ENCODE measurements at regions not wholly inside any gene's neighbourhood (a gene's known extent, or its start where the extent isn't known, plus 50 kb on each side); places are given as distances from the start of the nearest gene placed in this dataset.

DNA sequence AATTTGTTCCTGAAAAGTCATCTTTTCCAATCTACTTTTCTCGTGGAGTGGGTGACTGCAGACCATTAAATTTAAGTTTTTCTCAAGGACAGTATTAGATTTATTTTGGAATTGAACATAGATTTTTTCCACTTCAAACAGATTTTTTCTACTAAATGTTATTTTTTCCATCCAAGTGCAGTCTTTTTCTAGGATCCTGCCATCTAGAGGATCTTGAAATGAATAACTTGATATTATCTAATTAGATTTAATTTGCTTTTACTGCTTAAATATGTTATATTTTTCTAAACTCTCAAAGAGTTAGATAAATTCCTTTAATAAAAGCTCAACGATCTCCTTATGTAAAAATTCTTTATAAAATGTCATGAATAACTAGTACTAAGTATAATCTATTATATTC, 136.9 kb upstream of the PRR16 start:
- TF ChIP-seq EZH2 (IDR thresholded peaks at IDR 0.05; ENCODE audit: insufficient read depth, poor library complexity, severe bottlenecking) = no peak
- no peak for TF ChIP-seq EZH2phosphoT487 (IDR thresholded peaks at IDR 0.05; ENCODE audit: insufficient read depth, low read depth)

Data from GM23248 (cell line).